ENCODE measurements at regions not wholly inside any gene's neighbourhood (a gene's known extent, or its start where the extent isn't known, plus 50 kb on each side); places are given as distances from the start of the nearest gene placed in this dataset.

DNA sequence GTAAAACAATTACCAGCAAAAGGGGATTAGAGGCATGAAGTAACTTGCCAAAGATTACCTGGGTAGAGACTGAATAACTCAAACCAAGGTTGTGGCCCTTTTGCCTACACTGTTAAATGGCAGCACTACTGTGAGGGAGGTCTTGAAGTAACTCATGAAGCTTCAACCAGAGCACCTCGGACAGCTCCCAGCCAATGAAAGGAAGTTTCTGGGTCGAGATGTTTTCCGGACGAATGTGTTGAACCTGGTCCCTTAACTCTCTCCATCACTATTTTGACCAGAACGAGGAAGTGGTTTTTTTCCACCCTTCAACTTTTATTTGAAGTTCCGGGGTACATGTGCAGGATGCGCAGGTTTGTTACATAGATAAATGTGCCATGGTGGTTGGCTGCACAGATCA is 133.6 kb upstream of the PRKCQ start:
- 16 to 23% (median 19%) methylated on average over 7 of the region's 7 CpGs for WGBS, 5 donors
- TF ChIP-seq POLR2AphosphoS5 (IDR thresholded peaks at IDR 0.05) (no peak), CTCF (IDR thresholded peaks at IDR 0.05 in 8 of 11, conservative IDR thresholded peaks at IDR 0.05 in 3 of 11) (no peak), POLR2A (IDR thresholded peaks at IDR 0.05) (no peak)
- Histone ChIP-seq H3K4me3 (no peak overlapping the region), H3K27ac (no peak overlapping the region), H3K9me3 (no peaks in the 10 kb centered on the region), H3K36me3 (no peaks in the 10 kb centered on the region), H3K4me1 (no peaks in the 10 kb centered on the region), H3K27me3 (replicated peaks in 1 of 7) (peaks cover 0 to 55% (median 3%) of the 10 kb centered on the region in 7 donors)
- DNase-seq: no peak
- intact Hi-C loops (cut with DNase I; ENCODE audit: low total_unique reads): no loop called here

GRCh38 chr10:6713120-6713519 is 133.0 kb upstream of the PRKCQ start:
- no peak for DNase-seq
- Histone ChIP-seq H3K27me3 (replicated peaks in 1 of 7) (peaks cover 0 to 55% (median 0%) of the 10 kb centered on the region in 7 donors), H3K4me3 (no peak overlapping the region), H3K27ac (no peak overlapping the region), H3K9me3 (no peaks in the 10 kb centered on the region), H3K4me1 (no peaks in the 10 kb centered on the region), H3K36me3 (no peaks in the 10 kb centered on the region)
- intact Hi-C loops (cut with DNase I; ENCODE audit: low total_unique reads): no loop called here
- TF ChIP-seq POLR2AphosphoS5 (IDR thresholded peaks at IDR 0.05): no peak
- TF ChIP-seq POLR2A (IDR thresholded peaks at IDR 0.05): no peak
- TF ChIP-seq CTCF (IDR thresholded peaks at IDR 0.05 in 8 of 11, conservative IDR thresholded peaks at IDR 0.05 in 3 of 11): no peak
- 71 to 84% (median 74%) methylated on average over 6 of the region's 6 CpGs for WGBS, 5 donors

GRCh38 chr10:6711881-6712280 is 131.8 kb upstream of the PRKCQ start:
- Histone ChIP-seq H3K27ac (no peak overlapping the region), H3K36me3 (no peaks in the 10 kb centered on the region)

DNA sequence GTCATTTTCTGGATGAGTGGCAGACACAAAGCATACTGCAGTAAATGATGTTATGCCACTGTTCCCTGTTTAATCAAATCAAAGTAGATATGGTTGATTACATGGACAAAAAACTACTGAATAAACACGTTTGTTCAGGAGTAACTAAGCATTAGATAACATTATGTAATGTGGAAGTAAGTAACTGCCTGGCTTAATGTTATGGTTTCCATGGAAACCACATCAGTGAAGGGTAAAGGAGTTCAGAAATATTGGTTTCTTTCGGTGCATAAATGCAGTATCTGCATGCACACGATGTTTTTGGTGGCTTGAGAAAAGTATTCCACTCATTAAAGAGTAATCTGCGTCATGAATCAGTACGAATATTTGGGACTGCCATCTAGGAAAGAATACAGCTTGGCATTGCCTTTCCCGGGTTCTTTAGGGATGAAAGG is 131.3 kb upstream of the PRKCQ start:
- no peaks in the 10 kb centered on the region for H3K36me3 ChIP-seq
- DNase-seq: no peak
- WGBS, 5 donors: 64 to 75% (median 69%) methylated on average over 6 of the region's 6 CpGs
- H3K9me3 ChIP-seq: no peaks in the 10 kb centered on the region
- H3K4me1 ChIP-seq: no peaks in the 10 kb centered on the region
- H3K27me3 ChIP-seq (replicated peaks in 1 of 7): peaks cover 0 to 64% (median 0%) of the 10 kb centered on the region in 7 donors
- no peak overlapping the region for H3K4me3 ChIP-seq
- intact Hi-C loops (cut with DNase I; ENCODE audit: low total_unique reads): no loop called here
- no peak overlapping the region for H3K27ac ChIP-seq
- no peak for TF ChIP-seq POLR2AphosphoS5 (IDR thresholded peaks at IDR 0.05)
- TF ChIP-seq POLR2A (IDR thresholded peaks at IDR 0.05): no peak
- TF ChIP-seq CTCF (IDR thresholded peaks at IDR 0.05 in 8 of 11, conservative IDR thresholded peaks at IDR 0.05 in 3 of 11): no peak

More at GRCh38 chr10:6711881-6712280, 131.8 kb upstream of the PRKCQ start:
- H3K27me3 ChIP-seq (replicated peaks in 1 of 7): peaks cover 0 to 60% (median 0%) of the 10 kb centered on the region in 7 donors
- TF ChIP-seq POLR2AphosphoS5 (IDR thresholded peaks at IDR 0.05): no peak
- no peak for TF ChIP-seq CTCF (IDR thresholded peaks at IDR 0.05 in 8 of 11, conservative IDR thresholded peaks at IDR 0.05 in 3 of 11)
- TF ChIP-seq POLR2A (IDR thresholded peaks at IDR 0.05): no peak
- no peaks in the 10 kb centered on the region for H3K4me1 ChIP-seq
- no peaks in the 10 kb centered on the region for H3K9me3 ChIP-seq
- WGBS, 5 donors: 55 to 69% (median 63%) methylated on average over 16 to 17 of the region's 17 CpGs
- intact Hi-C loops (cut with DNase I; ENCODE audit: low total_unique reads): no loop called here
- no peak overlapping the region for H3K4me3 ChIP-seq
- DNase-seq: no peak
